PC-9 (cell line): ENCODE measurements at regions not wholly inside any gene's neighbourhood (a gene's known extent, or its start where the extent isn't known, plus 50 kb on each side); places are given as distances from the start of the nearest gene placed in this dataset.

Experiments used
- CTCF ChIP-seq: fragments of 200-600 bp; sonication (generic); conservative IDR thresholded peaks from 2 replicates; pipeline ENCODE4 v1.6.1; 2017; ENCODE audit warnings: mixed run types, antibody characterized with exemption, mild to moderate bottlenecking, moderate library complexity
- EZH2 ChIP-seq: fragments of 200-600 bp; sonication (generic); IDR thresholded peaks from 2 replicates; pipeline ENCODE4 v1.8.0; 2017; ENCODE audit warnings: antibody characterized with exemption, low read depth

GRCh38 chrX:46184749-46185148 lies 360.5 kb downstream of the ZNF674 start:
- no peak for TF ChIP-seq CTCF
- no peak for TF ChIP-seq EZH2
